ENCODE measurements at regions not wholly inside any gene's neighbourhood (a gene's known extent, or its start where the extent isn't known, plus 50 kb on each side); places are given as distances from the start of the nearest gene placed in this dataset.

DNA sequence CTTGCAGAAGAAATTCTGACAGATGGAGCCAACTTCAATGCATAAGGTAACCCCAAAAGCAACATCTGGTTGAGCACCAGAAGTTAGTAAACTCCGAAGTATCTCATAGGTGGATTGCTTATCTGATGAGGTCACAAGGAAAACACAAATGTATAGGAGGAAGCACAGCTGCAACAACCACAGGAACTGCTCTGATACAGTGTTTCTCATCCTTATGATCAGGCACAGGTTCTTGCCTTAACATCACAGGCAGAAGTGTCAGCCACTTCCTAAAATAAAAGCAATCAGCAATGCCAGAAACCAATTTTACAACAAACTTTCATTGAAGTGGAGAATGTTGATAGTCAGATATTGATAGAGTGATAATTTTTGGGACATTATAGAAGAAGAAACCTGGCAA is 530.3 kb upstream of the FAT3 start:
- TF ChIP-seq MAX (IDR thresholded peaks at IDR 0.05) (no peak), TCF12 (IDR thresholded peaks at IDR 0.05; ENCODE audit: low read depth) (no peak), TAF1 (IDR thresholded peaks at IDR 0.05; ENCODE audit: low read depth) (no peak), YY1 (IDR thresholded peaks at IDR 0.05; ENCODE audit: low read depth) (no peak), CREB1 (IDR thresholded peaks at IDR 0.05; ENCODE audit: low read depth) (no peak), EP300 (IDR thresholded peaks at IDR 0.05; ENCODE audit: borderline replicate concordance) (no peak), TEAD4 (IDR thresholded peaks at IDR 0.05) (no peak), ZBTB7A (IDR thresholded peaks at IDR 0.05; ENCODE audit: low read depth) (no peak), RAD21 (IDR thresholded peaks at IDR 0.05; ENCODE audit: low read depth) (no peak), FOXM1 (IDR thresholded peaks at IDR 0.05; ENCODE audit: borderline replicate concordance, low read depth) (no peak), EGR1 (IDR thresholded peaks at IDR 0.05) (no peak), CEBPB (IDR thresholded peaks at IDR 0.05) (no peak), NFIC (IDR thresholded peaks at IDR 0.05) (no peak)
- TF ChIP-seq, protein P1, sequence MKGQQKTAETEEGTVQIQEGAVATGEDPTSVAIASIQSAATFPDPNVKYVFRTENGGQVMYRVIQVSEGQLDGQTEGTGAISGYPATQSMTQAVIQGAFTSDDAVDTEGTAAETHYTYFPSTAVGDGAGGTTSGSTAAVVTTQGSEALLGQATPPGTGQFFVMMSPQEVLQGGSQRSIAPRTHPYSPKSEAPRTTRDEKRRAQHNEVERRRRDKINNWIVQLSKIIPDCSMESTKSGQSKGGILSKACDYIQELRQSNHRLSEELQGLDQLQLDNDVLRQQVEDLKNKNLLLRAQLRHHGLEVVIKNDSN (IDR thresholded peaks at IDR 0.05), result no peak
- TF ChIP-seq, protein P2, sequence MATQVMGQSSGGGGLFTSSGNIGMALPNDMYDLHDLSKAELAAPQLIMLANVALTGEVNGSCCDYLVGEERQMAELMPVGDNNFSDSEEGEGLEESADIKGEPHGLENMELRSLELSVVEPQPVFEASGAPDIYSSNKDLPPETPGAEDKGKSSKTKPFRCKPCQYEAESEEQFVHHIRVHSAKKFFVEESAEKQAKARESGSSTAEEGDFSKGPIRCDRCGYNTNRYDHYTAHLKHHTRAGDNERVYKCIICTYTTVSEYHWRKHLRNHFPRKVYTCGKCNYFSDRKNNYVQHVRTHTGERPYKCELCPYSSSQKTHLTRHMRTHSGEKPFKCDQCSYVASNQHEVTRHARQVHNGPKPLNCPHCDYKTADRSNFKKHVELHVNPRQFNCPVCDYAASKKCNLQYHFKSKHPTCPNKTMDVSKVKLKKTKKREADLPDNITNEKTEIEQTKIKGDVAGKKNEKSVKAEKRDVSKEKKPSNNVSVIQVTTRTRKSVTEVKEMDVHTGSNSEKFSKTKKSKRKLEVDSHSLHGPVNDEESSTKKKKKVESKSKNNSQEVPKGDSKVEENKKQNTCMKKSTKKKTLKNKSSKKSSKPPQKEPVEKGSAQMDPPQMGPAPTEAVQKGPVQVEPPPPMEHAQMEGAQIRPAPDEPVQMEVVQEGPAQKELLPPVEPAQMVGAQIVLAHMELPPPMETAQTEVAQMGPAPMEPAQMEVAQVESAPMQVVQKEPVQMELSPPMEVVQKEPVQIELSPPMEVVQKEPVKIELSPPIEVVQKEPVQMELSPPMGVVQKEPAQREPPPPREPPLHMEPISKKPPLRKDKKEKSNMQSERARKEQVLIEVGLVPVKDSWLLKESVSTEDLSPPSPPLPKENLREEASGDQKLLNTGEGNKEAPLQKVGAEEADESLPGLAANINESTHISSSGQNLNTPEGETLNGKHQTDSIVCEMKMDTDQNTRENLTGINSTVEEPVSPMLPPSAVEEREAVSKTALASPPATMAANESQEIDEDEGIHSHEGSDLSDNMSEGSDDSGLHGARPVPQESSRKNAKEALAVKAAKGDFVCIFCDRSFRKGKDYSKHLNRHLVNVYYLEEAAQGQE (IDR thresholded peaks at IDR 0.05; ENCODE audit: low read depth), result no peak

DNA sequence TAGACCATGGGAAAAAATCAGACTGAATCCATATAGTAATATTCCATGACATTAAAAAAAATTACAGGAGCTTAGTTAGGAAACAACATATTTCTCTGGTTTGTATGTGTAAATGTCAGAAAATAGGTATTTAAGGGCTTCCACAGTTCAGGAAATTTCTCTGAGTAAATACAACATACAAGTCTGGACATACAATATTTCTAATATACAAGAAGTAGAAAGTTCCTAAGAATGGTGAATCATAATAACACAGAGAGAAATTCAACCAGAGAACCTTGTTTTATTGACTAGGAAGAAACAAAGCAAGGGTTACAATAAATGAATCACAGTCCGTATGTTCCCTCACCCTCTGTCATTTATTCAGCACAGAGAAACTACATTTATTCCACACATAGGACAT is 532.7 kb upstream of the FAT3 start:
- no peak for TF ChIP-seq ZBTB7A (IDR thresholded peaks at IDR 0.05; ENCODE audit: low read depth)
- no peak for TF ChIP-seq RAD21 (IDR thresholded peaks at IDR 0.05; ENCODE audit: low read depth)
- TF ChIP-seq TEAD4 (IDR thresholded peaks at IDR 0.05), result no peak
- no peak for TF ChIP-seq YY1 (IDR thresholded peaks at IDR 0.05; ENCODE audit: low read depth)

GRCh38 chr11:91688672-91689071 is 535.9 kb upstream of the FAT3 start:
- no peak for TF ChIP-seq FOXM1 (IDR thresholded peaks at IDR 0.05; ENCODE audit: borderline replicate concordance, low read depth)

GRCh38 chr11:91686700-91687099 is 537.9 kb upstream of the FAT3 start:
- TF ChIP-seq MAX (IDR thresholded peaks at IDR 0.05), result no peak
- TF ChIP-seq CEBPB (IDR thresholded peaks at IDR 0.05), result no peak
- TF ChIP-seq, protein P1 (IDR thresholded peaks at IDR 0.05), result no peak
- no peak for TF ChIP-seq ZBTB7A (IDR thresholded peaks at IDR 0.05; ENCODE audit: low read depth)
- no peak for TF ChIP-seq YY1 (IDR thresholded peaks at IDR 0.05; ENCODE audit: low read depth)
- no peak for TF ChIP-seq TEAD4 (IDR thresholded peaks at IDR 0.05)
- TF ChIP-seq TCF12 (IDR thresholded peaks at IDR 0.05; ENCODE audit: low read depth), result no peak
- TF ChIP-seq TAF1 (IDR thresholded peaks at IDR 0.05; ENCODE audit: low read depth), result no peak
- TF ChIP-seq CREB1 (IDR thresholded peaks at IDR 0.05; ENCODE audit: low read depth), result no peak
- no peak for TF ChIP-seq EP300 (IDR thresholded peaks at IDR 0.05; ENCODE audit: borderline replicate concordance)
- TF ChIP-seq, protein P2 (IDR thresholded peaks at IDR 0.05; ENCODE audit: low read depth), result no peak
- no peak for TF ChIP-seq EGR1 (IDR thresholded peaks at IDR 0.05)

DNA sequence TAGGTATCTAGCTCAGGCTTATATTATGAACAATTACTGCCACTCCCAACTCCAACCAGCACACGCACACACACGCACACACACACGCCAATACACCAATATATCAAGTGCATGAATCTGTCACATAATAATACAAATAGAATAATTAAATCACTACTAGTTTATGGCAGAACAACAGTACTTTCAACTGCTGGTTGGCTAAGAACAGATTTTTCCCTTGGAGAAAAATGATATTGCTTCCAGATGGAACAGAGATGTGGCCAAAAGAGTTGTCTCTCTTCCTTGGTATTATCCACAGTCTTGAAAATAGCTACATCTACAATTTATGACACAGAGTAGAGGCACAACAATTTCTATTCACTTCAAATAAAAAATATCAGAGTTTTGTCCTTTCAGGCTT is 538.3 kb upstream of the FAT3 start:
- TF ChIP-seq, protein P1 (IDR thresholded peaks at IDR 0.05), result no peak
- TF ChIP-seq TEAD4 (IDR thresholded peaks at IDR 0.05) (no peak), EP300 (IDR thresholded peaks at IDR 0.05; ENCODE audit: borderline replicate concordance) (no peak), NFIC (IDR thresholded peaks at IDR 0.05) (no peak), FOXM1 (IDR thresholded peaks at IDR 0.05; ENCODE audit: borderline replicate concordance, low read depth) (no peak), MAX (IDR thresholded peaks at IDR 0.05) (no peak)
- TF ChIP-seq, protein P2 (IDR thresholded peaks at IDR 0.05; ENCODE audit: low read depth), result no peak

All from Ishikawa (cell line).